OCI-LY7 (cell line): ENCODE measurements at regions not wholly inside any gene's neighbourhood (a gene's known extent, or its start where the extent isn't known, plus 50 kb on each side); places are given as distances from the start of the nearest gene placed in this dataset.

Source experiments
- BruUV-seq: library from RNA; stranded (reverse); fragments of 400-500 nt; replicated peaks from 2 replicates; lab custom pipeline; 2021; lab: Mats Ljungman, UMichigan
- CTCF ChIA-PET: fragments of 300-600 bp; sonication (Branson Sonifier 250); formaldehyde crosslinking; loops from one replicate; lab custom pipeline; 2022; ENCODE audit warnings: antibody characterized with exemption; ENCODE audit not compliant: unreplicated experiment; lab: Charles Lee
- POLR2A ChIA-PET: fragments of 300-600 bp; sonication (Branson Sonifier 250); formaldehyde crosslinking; loops from one replicate; lab custom pipeline; 2022; ENCODE audit warnings: antibody characterized with exemption; lab: Charles Lee
- DNase-seq: peaks from one replicate; pipeline ENCODE4 v3.0.0-alpha.2; 2015; ENCODE audit warnings: low spot score
- H2AFZ ChIP-seq: fragments of 200-600 bp; sonication (generic), shearing (Covaris generic); 2 replicates; pipeline ENCODE4 v1.6.1; 2014; ENCODE audit warnings: mild to moderate bottlenecking, antibody characterized with exemption, low read length, moderate library complexity
- H3K27ac ChIP-seq: fragments of 200-600 bp; sonication (generic); 2 replicates; pipeline ENCODE4 v1.5.1; 2014; ENCODE audit warnings: mixed run types, low read depth, mild to moderate bottlenecking, moderate library complexity, low read length, inconsistent platforms; ENCODE audit not compliant: poor library complexity, severe bottlenecking
- H3K36me3 ChIP-seq: fragments of 200-600 bp; sonication (generic); 2 replicates; pipeline ENCODE4 v1.6.1; 2014; ENCODE audit warnings: mild to moderate bottlenecking, antibody characterized with exemption, low read length, moderate library complexity, mixed read lengths; ENCODE audit not compliant: insufficient read depth
- H3K4me1 ChIP-seq: fragments of 200-600 bp; sonication (generic); 2 replicates; pipeline ENCODE4 v1.5.1; 2014; ENCODE audit warnings: mild to moderate bottlenecking, low read length; ENCODE audit not compliant: insufficient read depth, poor library complexity, severe bottlenecking
- H3K4me2 ChIP-seq: fragments of 200-600 bp; sonication (generic); 2 replicates; pipeline ENCODE4 v1.6.1; 2014; ENCODE audit warnings: mild to moderate bottlenecking, low read length
- H3K4me3 ChIP-seq: fragments of 200-600 bp; sonication (generic); 2 replicates; pipeline ENCODE4 v1.5.1; 2014; ENCODE audit warnings: mild to moderate bottlenecking, low read depth, low read length; ENCODE audit not compliant: poor library complexity, severe bottlenecking
- H3K79me2 ChIP-seq: fragments of 200-600 bp; sonication (generic); 2 replicates; pipeline ENCODE4 v1.6.1; 2016; ENCODE audit warnings: low read depth, mild to moderate bottlenecking, low read length, moderate library complexity, mixed read lengths; ENCODE audit not compliant: insufficient read depth
- H3K9me2 ChIP-seq: fragments of 200-600 bp; sonication (generic); 2 replicates; pipeline ENCODE4 v1.6.1; 2016; ENCODE audit warnings: mild to moderate bottlenecking, low read length, mixed read lengths; ENCODE audit not compliant: insufficient read depth
- H3K9me3 ChIP-seq: fragments of 200-600 bp; sonication (generic); 2 replicates; pipeline ENCODE4 v1.6.1; 2014; ENCODE audit warnings: mild to moderate bottlenecking, mixed run types, low read length, mixed read lengths
- H4K20me1 ChIP-seq: fragments of 200-600 bp; sonication (generic); 2 replicates; pipeline ENCODE4 v1.6.1; 2014; ENCODE audit warnings: mild to moderate bottlenecking, antibody characterized with exemption, low read length, moderate library complexity, mixed read lengths; ENCODE audit not compliant: insufficient read depth
- EZH2phosphoT487 ChIP-seq: fragments of 200-600 bp; sonication (generic); IDR thresholded peaks from 2 replicates; pipeline ENCODE4 v1.6.1; 2018; ENCODE audit warnings: low read depth, borderline replicate concordance, mild to moderate bottlenecking, mixed run types, antibody characterized with exemption, low read length, moderate library complexity, mixed read lengths
- intact Hi-C: fragments of 100-400 bp; cut with micrococcal nuclease; formaldehyde crosslinking; loops from one replicate; pipeline ENCODE4 v1.10.0; 2022; ENCODE audit not compliant: unreplicated experiment
- TF ChIP-seq, protein P1 (sequence below): fragments of 200-600 bp; sonication (generic); conservative IDR thresholded peaks from 2 replicates; pipeline ENCODE4 v1.5.1; 2014; ENCODE audit warnings: mild to moderate bottlenecking, antibody characterized with exemption, low read length, moderate library complexity, mixed read lengths

DNA sequence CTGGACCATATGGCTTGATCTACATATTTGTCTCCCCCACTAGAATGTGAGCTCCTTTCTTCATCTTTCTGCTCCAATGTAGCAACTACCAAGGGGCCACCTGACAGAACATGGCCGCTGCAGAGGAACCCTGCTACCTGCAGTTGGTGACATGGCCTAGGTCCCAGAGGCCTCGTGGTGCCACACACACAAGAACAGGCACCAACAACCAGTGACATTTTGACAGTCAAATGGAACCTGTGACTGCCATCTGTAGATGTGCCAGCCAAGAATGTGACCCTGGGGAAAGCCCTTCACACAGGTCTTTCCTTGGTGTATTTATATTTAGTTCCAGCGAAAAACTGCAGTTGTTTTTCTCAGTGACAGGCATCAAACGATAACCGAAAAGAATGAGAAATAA is 67.9 kb upstream of the ANKRD1 start:
- TF ChIP-seq, protein P1, sequence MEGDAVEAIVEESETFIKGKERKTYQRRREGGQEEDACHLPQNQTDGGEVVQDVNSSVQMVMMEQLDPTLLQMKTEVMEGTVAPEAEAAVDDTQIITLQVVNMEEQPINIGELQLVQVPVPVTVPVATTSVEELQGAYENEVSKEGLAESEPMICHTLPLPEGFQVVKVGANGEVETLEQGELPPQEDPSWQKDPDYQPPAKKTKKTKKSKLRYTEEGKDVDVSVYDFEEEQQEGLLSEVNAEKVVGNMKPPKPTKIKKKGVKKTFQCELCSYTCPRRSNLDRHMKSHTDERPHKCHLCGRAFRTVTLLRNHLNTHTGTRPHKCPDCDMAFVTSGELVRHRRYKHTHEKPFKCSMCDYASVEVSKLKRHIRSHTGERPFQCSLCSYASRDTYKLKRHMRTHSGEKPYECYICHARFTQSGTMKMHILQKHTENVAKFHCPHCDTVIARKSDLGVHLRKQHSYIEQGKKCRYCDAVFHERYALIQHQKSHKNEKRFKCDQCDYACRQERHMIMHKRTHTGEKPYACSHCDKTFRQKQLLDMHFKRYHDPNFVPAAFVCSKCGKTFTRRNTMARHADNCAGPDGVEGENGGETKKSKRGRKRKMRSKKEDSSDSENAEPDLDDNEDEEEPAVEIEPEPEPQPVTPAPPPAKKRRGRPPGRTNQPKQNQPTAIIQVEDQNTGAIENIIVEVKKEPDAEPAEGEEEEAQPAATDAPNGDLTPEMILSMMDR = no peak
- no peak for TF ChIP-seq EZH2phosphoT487
- Histone ChIP-seq H3K36me3 (no peaks in the 10 kb centered on the region), H3K27ac (no peak overlapping the region), H3K4me1 (peaks cover 6% of the 10 kb centered on the region), H2AFZ (no peak overlapping the region), H3K9me2 (no peaks in the 10 kb centered on the region), H3K4me2 (no peak overlapping the region), H3K79me2 (no peaks in the 10 kb centered on the region), H3K9me3 (no peaks in the 10 kb centered on the region), H3K4me3 (no peak overlapping the region), H4K20me1 (no peaks in the 10 kb centered on the region)
- intact Hi-C loops = no loop called here
- no peak for DNase-seq
- CTCF ChIA-PET = no interaction called here
- POLR2A ChIA-PET = no interaction called here
- BruUV-seq = no TSS peak

DNA sequence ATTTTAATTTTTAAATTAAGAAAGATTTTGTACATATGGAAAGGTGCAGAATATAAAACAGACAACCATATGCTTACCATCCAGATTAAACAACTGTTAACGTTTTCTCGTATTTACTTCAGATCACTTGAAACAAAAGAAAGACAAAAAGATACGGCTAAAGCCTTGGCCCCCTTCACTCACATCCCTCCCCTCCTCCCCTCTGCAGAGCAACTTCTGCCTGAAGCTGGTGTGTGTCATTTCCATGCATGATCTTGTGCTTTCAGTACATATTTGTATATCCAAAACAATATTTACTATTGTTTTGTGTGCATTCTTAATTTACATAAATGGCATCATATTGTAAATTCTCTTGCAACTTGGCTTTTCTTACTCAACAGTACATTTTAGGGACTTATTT is 68.5 kb upstream of the ANKRD1 start:
- DNase-seq = no peak
- TF ChIP-seq EZH2phosphoT487 = no peak
- TF ChIP-seq, protein P1 = no peak
- no TSS peak for BruUV-seq
- Histone ChIP-seq H3K27ac (no peak overlapping the region), H3K4me1 (no peaks in the 10 kb centered on the region), H3K36me3 (no peaks in the 10 kb centered on the region), H3K4me3 (no peak overlapping the region), H3K9me2 (no peaks in the 10 kb centered on the region), H3K9me3 (no peaks in the 10 kb centered on the region), H4K20me1 (no peaks in the 10 kb centered on the region), H2AFZ (no peak overlapping the region), H3K79me2 (no peaks in the 10 kb centered on the region), H3K4me2 (no peak overlapping the region)
- intact Hi-C loops = no loop called here
- CTCF ChIA-PET = no interaction called here
- POLR2A ChIA-PET = no interaction called here

DNA sequence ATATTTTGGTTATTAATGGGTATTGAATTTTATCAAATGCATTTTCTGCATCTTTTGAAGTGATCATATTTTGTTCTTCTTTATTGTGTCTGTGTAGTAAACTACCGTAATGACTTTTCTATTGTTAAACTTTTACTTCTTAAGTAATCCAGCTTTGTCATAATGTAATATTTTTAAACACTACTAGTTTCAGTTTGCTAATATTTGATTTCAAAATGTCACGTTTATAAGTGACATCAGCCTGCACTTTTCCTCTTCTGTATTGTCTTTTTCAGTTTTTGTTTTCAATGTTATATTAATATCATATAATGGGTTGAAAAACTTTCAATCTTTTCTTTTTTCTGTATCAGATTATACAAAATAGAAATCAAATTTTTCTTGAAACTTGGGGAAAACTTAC is 71.6 kb upstream of the ANKRD1 start:
- ChIA-PET POLR2A (no interaction called here), CTCF (no interaction called here)
- Histone ChIP-seq H3K4me1 (no peaks in the 10 kb centered on the region), H3K9me2 (no peaks in the 10 kb centered on the region), H2AFZ (no peak overlapping the region), H3K9me3 (no peaks in the 10 kb centered on the region), H3K27ac (no peak overlapping the region), H3K79me2 (no peaks in the 10 kb centered on the region), H3K4me3 (no peak overlapping the region), H3K4me2 (no peak overlapping the region), H4K20me1 (no peaks in the 10 kb centered on the region), H3K36me3 (no peaks in the 10 kb centered on the region)
- BruUV-seq = no TSS peak
- no peak for TF ChIP-seq EZH2phosphoT487
- TF ChIP-seq, protein P1 = no peak
- intact Hi-C loops = no loop called here
- no peak for DNase-seq
